Stimulated activated CD8-positive, alpha-beta memory T cell treated with anti-CD3 and anti-CD28 coated beads, Interleukin-15, amount 100 ng/mL, for 48 hours (primary cell): ENCODE measurements at regions not wholly inside any gene's neighbourhood (a gene's known extent, or its start where the extent isn't known, plus 50 kb on each side); places are given as distances from the start of the nearest gene placed in this dataset.
A peak's percentile ranks its signal among the peaks of the same experiment; 100 is the strongest.
"Not testable (repeated sequence)": the region's sequence is repeated elsewhere in the genome, so short reads cannot be mapped to it uniquely, and the experiment has no call there.

Experiments
- DNase-seq, 2 donors: peaks; one replicate each; pipeline ENCODE4 v3.0.0-alpha.2; 2020; ENCODE audit warnings: low read depth in 2 of 2

- not testable (repeated sequence) for DNase-seq
Observed at GRCh38 chr9:42434844-42435714, 251.6 kb downstream of the SPATA31A6 start.

DNA sequence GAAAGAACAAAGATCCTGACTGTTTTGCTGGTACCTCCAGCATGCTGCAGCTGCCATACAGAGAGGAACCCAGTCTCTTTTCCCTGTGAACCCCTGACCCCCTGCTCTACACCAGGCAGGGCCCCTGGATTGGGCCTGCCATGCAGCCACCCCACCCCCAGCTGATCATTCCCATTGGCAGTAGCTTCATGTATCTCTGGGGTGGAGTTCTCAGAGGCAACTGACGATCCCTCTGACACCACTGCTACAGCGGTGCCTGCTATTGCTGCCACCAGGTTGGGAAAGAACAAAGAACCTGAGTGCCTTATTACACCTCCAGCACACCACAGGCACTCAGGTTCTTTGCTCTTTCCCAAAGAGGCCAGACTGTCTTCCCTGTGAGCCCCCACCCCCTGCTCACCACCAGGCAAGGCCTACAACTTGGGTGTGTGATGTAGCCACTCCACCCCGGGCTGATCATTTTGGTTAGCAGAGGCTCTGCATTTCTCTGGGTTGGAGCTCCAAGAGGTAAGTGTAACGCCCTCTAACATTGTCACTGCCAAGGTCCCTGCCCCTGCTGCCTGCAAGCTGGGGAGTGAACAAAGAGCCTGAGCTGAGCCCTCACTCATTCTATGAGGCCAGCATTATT lies 252.4 kb downstream of the SPATA31A6 start:
- DNase-seq, result not testable (repeated sequence)

DNA sequence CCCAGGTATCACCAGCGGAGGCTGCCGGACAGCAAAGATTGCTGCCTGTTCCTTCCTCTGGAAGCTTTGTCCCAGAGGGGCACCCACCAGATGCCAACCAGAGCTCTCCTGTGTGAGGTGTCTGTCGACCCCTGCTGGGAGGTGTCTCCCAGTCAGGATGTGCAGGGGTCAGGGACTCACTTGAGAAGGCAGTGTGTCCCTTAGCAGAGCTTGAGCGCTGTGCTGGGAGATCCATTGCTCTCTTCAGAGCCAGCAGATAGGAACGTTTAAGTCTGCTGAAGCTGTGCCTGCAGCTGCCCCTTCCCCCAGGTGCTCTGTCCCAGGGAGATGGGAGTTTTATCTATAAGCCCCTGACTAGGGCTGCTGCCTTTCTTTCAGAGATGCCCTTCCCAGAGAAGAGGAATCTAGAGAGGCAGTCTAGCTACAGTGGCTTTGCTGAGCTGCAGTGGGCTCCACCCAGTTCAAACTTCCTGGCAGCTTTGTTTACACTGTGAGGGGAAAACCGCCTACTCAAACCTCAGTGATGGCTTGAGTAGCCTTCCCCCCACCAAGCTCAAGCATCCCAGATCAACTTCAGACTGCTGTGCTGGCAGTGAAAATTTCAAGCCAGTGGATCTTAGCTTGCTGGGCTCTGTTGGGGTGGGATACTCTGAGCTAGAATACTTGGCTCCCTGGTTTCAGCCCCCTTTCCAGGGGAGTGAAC lies 253.7 kb downstream of the SPATA31A6 start:
- not testable (repeated sequence) for DNase-seq

- not testable (repeated sequence) for DNase-seq
Observed at GRCh38 chr9:42442680-42443079, 259.2 kb downstream of the SPATA31A6 start.

GRCh38 chr9:42443414-42443813 lies 260.0 kb downstream of the SPATA31A6 start:
- DNase-seq, result not testable (repeated sequence)

GRCh38 chr9:42461436-42461835 lies 278.0 kb downstream of the SPATA31A6 start:
- not testable (repeated sequence) for DNase-seq

- not testable (repeated sequence) for DNase-seq
Observed at GRCh38 chr9:42461863-42462262, 278.4 kb downstream of the SPATA31A6 start.

GRCh38 chr9:42463981-42464380 lies 280.5 kb downstream of the SPATA31A6 start:
- DNase-seq, result not testable (repeated sequence)

GRCh38 chr9:42470577-42470976 lies 287.1 kb downstream of the SPATA31A6 start:
- not testable (repeated sequence) for DNase-seq

DNA sequence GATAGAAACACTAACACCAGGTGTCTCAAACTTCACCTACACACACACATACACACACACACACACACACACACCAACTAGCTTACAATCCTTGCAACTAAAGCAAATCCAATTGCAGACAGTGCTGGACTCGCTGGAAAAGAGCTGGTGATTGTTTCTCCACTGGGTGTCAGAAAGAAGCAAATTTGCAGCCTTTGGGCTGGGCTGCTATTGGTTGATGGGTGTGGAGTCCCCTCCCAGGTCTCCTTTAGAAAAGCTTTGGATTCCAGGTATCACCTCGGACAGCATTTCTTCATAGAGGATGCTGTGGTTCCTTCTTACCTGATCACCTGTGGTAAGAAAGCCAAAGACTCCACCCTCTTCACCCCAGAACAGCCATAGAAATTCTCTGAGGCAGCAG lies 307.5 kb downstream of the SPATA31A6 start:
- DNase-seq, result not testable (repeated sequence)

DNA sequence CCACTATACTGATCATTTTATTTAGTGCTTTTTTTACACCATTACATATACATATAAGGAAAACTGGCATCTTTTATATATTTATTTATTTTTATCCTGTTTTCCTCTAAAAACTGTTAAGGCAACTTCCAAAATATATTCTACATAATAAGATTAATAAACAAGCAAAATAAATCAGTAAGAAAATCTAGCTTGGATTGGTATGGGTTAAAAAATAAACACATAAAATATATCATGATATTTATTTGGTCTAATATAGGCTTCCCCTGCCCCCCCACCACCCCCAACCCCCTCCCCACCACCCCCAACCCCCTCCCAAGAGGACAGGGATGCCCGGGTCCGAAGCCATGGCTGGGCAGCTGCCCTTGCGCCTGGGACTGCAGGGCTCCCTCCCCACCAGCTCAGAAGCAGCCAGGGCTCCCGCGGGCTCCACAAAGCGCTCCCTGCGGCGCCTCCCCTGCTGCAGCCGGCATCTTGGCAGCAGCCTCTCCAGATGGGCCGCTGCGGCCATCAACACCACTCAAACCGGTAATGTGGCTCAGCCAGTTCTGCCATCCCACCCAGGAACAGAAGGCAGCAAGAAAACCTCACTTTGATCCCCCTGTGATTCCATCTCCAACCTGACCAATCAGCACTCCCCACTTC lies 319.3 kb downstream of the SPATA31A6 start:
- DNase-seq, result not testable (repeated sequence)

DNA sequence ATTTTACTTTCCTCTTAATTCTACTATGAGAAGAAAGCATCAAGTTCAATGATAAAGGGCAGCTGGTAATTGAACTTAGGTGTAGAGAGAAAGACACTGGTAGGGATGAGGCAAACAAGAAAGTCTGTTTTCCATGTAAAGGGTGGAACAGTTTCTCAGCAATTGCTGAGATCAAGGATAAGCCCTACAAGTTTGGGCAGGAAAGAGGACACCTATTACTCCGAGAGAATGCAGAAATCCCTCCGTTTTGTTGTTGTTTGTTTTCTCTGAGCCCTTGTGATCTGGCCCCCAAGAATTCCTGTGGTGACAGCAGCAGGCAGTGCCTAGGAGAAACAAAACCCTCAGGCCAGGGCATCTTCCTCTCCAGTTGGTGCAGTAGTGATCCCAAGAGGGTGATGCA lies 324.7 kb downstream of the SPATA31A6 start:
- DNase-seq, result not testable (repeated sequence)

- DNase-seq, result not testable (repeated sequence)
Observed at GRCh38 chr9:42513535-42513934, 330.1 kb downstream of the SPATA31A6 start.

DNA sequence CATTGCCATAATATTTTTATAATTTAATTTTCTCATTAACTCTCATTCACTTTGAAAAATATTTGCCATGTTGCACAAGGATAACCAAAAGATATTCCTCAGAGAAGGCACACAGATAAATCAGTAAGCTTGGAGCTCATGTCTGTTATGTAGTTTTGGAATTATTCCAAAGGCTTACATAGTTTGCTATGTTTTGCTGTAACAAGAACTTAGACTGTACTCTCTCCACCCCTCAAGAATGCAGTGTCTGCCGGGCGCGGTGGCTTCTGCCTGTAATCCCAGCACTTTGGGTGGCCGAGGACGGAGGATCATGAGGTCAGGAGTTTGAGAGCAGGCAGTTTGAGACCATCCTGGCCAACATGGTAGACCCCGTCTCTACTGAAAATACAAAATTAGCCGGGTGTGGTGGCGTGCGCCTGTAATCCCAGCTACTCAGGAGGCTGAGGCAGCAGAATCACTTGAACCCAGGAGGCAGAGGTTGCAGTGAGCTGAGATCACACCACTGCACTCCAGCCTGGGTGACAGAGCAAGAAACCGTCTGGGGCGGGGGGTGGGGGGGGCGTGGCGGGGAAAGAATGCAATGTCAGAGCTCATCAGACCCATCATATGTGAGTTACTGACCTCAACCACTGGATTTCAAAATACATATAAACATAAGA lies 351.0 kb downstream of the SPATA31A6 start:
- not testable (repeated sequence) for DNase-seq

DNA sequence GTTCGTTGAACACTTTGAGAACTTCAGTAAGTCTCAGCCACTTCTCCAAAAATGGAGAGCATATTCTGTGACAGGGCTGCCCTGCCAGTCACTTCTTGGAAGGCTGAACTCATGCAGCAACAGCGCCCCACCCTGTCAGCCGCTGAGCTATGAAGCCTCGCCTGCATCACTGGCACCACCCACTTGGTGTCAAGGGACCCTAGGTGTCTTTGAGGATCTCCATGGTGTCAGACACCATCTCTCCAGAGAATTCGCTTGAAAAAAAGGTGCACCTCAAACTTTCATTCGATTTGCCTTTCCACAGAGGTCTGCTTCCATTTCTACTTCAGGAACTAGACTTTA lies 351.5 kb downstream of the SPATA31A6 start:
- DNase-seq, result peak in 1 of 2 donors; percentile 36

GRCh38 chr9:42550789-42551357 lies 367.4 kb downstream of the SPATA31A6 start:
- not testable (repeated sequence) for DNase-seq

GRCh38 chr9:42568530-42568929 lies 385.1 kb downstream of the SPATA31A6 start:
- not testable (repeated sequence) for DNase-seq

DNA sequence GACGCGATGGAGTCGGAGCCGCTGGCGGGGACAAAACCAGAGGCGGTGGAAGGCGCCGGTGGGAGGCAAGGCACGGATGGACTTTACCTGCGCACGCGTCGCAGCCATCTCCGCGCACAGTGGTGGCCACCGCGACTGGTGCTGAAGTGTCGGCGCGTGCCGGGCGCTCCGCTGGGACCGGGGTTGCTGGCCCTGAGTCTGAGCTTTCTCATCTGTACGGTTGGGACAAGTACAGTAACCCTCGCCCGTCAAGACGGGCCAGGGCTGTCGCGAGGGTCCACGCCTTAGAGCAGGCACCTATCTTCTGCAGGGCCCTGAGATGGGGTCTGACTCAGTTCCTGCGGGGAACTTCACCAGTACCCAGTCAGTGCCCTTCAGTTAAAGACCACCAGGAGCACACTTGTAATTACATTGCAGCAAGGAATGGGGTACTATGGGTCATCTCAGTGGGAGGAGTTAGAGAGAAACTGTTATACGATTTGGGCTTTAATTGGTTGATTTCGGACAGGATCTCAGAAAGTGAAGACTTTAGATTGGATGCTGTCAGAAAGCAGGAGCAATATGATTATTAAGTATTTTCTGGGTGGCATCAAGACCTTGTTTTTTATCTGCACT lies 385.6 kb downstream of the SPATA31A6 start:
- not testable (repeated sequence) for DNase-seq

DNA sequence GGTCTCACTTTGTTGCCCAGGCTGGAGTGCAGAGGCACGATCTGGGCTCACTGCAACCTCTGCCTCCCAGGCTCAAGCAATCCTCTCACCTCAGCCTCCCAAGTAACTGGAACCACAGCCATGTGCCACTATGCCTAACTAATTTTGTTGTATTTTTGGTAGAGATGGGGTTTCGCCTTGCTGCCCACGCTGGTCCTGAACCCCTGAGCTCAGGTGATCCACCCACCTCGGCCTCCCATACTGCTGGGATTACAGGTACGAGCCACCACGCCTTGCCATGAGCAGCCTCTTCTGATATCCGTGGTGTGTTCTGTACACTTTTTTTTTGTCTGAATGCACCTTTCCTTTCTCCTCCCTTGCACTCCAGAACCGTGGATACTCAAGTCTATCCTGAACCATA lies 394.4 kb downstream of the SPATA31A6 start:
- DNase-seq, result not testable (repeated sequence)
